ENCODE measurements at regions not wholly inside any gene's neighbourhood (a gene's known extent, or its start where the extent isn't known, plus 50 kb on each side); places are given as distances from the start of the nearest gene placed in this dataset.

DNA sequence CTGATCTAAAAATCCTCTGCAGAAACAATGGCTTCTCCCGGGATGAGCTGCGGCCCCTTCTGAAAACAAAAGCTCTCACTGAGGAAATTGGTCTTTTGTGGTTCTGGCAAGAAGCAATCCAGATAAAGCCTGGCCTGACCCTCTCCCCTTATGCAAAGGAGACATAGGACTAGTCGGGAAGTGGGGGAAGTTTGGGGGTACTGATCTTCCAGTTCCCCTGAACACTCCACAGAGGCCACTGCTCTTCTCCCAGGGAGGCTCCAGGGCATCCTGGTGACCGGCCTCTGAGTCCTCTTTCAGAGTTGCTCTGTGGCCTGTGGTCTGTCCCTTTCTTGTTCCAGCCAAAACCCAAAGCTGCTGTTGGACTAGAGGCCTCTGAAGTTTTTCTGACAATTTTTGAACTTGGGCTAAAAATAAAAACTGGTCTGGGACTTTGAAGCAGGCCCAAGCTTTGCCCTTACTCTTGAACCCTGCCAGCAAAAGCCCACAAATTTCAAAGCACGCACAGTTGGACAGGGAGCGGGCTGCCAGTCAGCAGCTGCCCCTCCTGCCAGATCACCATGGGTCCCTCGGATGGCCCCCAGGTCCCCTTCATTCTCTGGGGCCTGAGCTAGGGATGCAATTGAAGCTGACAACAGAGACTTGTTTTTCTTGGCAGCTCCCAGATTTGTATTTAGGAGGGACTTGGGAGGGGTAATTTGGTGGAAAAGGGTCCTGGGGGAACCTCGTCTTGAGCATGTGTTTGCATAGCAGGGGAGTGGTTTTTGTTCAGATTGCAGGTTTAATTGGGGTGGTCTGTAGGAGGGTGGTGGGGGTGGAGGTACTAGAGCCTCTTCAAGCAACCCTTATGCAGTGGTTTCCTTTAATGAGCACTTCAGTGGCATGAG, 381.6 kb upstream of the CADM1 start:
- 10% methylated on average over 5 of the region's 8 CpGs for WGBS (ENCODE audit: low lambda C conversion rate)

More for the DNA sequence above, 381.6 kb upstream of the CADM1 start:
- no TSS peak for BruUV-seq (replicated peaks)
- H3K4me3 ChIP-seq (replicated peaks in 1 of 3; ENCODE audit: insufficient read depth in 1 of 3, low read depth in 2 of 3, low read length in 3 of 3) = no peak overlapping the region
- in situ Hi-C loops (cut with HindIII; ENCODE audit: extremely low pct_ligation_motif_present, low pct_unique_long_range_greater_than_20kb) = no loop called here
- ChIA-PET POLR2A (no interaction called here), CTCF (ENCODE audit: low intra/inter-chr PET ratio, low total read pairs) (no interaction called here)
- H3K4me1 ChIP-seq (ENCODE audit: insufficient read depth, low read length) = no peaks in the 10 kb centered on the region
- TF ChIP-seq, protein P1, sequence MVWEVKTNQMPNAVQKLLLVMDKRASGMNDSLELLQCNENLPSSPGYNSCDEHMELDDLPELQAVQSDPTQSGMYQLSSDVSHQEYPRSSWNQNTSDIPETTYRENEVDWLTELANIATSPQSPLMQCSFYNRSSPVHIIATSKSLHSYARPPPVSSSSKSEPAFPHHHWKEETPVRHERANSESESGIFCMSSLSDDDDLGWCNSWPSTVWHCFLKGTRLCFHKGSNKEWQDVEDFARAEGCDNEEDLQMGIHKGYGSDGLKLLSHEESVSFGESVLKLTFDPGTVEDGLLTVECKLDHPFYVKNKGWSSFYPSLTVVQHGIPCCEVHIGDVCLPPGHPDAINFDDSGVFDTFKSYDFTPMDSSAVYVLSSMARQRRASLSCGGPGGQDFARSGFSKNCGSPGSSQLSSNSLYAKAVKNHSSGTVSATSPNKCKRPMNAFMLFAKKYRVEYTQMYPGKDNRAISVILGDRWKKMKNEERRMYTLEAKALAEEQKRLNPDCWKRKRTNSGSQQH (CRISPR knock-in tag; IDR thresholded peaks at IDR 0.05; ENCODE audit: low read depth) = no peak
- no peak for TF ChIP-seq HNF4G (IDR thresholded peaks at IDR 0.05; ENCODE audit: borderline replicate concordance, low read depth, low read length)
- no peak for TF ChIP-seq HNF4G (CRISPR knock-in tag; IDR thresholded peaks at IDR 0.05; ENCODE audit: borderline replicate concordance, low read depth)
- no peak for TF ChIP-seq ZNF883 (CRISPR knock-in tag; IDR thresholded peaks at IDR 0.05; ENCODE audit: not compliant biosample characterization)
- no peak for TF ChIP-seq ZNF577 (CRISPR knock-in tag; IDR thresholded peaks at IDR 0.05; ENCODE audit: borderline replicate concordance, low read depth)
- TF ChIP-seq ZSCAN9 (CRISPR knock-in tag; IDR thresholded peaks at IDR 0.05; ENCODE audit: borderline replicate concordance) = no peak
- TF ChIP-seq KLF12 (CRISPR knock-in tag; IDR thresholded peaks at IDR 0.05; ENCODE audit: borderline replicate concordance) = no peak
- no peak for TF ChIP-seq ZNF224 (CRISPR knock-in tag; IDR thresholded peaks at IDR 0.05)
- no peaks in the 10 kb centered on the region for H3K79me2 ChIP-seq (ENCODE audit: insufficient read depth, low read length)
- no peak for ATAC-seq
- intact Hi-C loops (cut with micrococcal nuclease; ENCODE audit: unreplicated experiment) = no loop called here
- no peaks in the 10 kb centered on the region for H4K20me1 ChIP-seq (ENCODE audit: insufficient read depth, low read length)
- H3K27me3 ChIP-seq (ENCODE audit: control insufficient read depth in 1 of 2, insufficient read depth in 2 of 2, low read length in 2 of 2) = peaks cover 0 to 28% of the 10 kb centered on the region in 2 experiments; a peak in 3 of 5 replicates
- H3K27ac ChIP-seq (ENCODE audit: extremely low read length, insufficient read depth, low read length) = no peak overlapping the region
- no peaks in the 10 kb centered on the region; the same call in 1 of the 2 replicates for H3K9me3 ChIP-seq (ENCODE audit: low read length)
- no peak overlapping the region for H3K4me2 ChIP-seq (ENCODE audit: low read depth, low read length)
- DNase-seq (ENCODE audit: low spot score) = no peak
- H3K36me3 ChIP-seq (replicated peaks in 1 of 2; ENCODE audit: control insufficient read depth in 1 of 2, insufficient read depth in 2 of 2, low read length in 2 of 2) = no peaks in the 10 kb centered on the region
- no peak overlapping the region for H3K9ac ChIP-seq (ENCODE audit: insufficient read depth, low read depth, low read length)
- no peak overlapping the region for H2AFZ ChIP-seq (ENCODE audit: low read length)
- no peak for FAIRE-seq

All from HepG2 (cell line).